Right lobe of liver (tissue), 4 donors: ENCODE measurements at regions not wholly inside any gene's neighbourhood (a gene's known extent, or its start where the extent isn't known, plus 50 kb on each side); places are given as distances from the start of the nearest gene placed in this dataset.

Experiments used
- CTCF ChIP-seq, 4 donors: fragments of 200-600 bp in 3 of 4; fragments of 450-650 bp in 1 of 4; IDR thresholded peaks; one replicate each; pipeline versions ENCODE4 v1.5.1 to v1.8.0; 2016 to 2022; ENCODE audit warnings: antibody characterized with exemption in 4 of 4, mild to moderate bottlenecking in 2 of 4
- POLR2A ChIP-seq: fragments of 450-650 bp; IDR thresholded peaks from one replicate; pipeline ENCODE4 v1.6.1; 2017; ENCODE audit warnings: antibody characterized with exemption, mild to moderate bottlenecking
- donor health status: DM: no; HTN: no; CAD: no.
- donor health status: DM: no; HTN: no; CAD: no.
- donor health status: DM: no; HTN: yes; CAD: no.

DNA sequence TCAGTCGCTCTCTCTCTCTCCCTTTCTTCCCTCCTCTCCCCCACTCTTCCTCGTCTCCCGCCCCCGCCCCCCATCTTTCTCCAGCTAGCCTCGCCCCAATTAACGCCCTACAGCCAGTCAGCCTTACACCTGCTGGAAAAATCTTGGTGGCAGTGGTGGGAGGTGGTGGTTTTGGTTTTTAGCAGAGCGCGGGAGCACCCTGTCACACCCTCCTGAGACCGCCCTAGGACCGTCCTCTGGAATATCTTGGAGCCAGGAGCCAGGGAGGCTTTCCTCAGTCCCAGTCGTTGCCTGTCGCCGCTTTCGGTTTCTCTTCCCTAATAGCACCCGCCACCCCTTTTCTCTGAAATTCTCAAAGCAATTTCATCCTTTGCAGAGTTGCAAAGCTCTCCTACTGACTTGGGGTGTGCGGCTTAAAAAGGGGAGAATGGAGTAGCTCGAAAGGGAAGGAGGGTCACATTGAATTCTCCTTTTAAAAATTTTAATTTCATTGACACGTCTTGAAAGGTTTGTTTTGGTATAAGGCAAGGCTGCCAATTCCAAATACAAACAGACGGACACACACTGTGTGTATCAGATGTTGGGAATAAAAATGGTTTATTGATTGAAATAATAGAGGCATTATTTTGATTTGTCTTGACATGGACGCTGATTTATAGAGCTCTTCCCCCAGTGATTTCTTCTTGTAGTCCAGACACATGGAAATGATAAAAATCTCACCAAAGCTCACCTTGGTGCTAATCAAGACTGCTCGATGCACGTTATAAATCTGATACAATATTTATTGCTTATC lies 301.3 kb downstream of the PARP8 start:
- no peak for TF ChIP-seq POLR2A
- TF ChIP-seq CTCF (IDR thresholded peaks at IDR 0.05) = no peak
